Upper lobe of right lung (tissue), 1 donor: ENCODE measurements at regions not wholly inside any gene's neighbourhood (a gene's known extent, or its start where the extent isn't known, plus 50 kb on each side); places are given as distances from the start of the nearest gene placed in this dataset.
"Not testable (repeated sequence)": the region's sequence is repeated elsewhere in the genome, so short reads cannot be mapped to it uniquely, and the experiment has no call there.

Experiments
- ATAC-seq: fragments of 200-7000 bp; cut with Tn5 transposase; one replicate; pipeline ENCODE4 v1.9.1; 2020; ENCODE audit warnings: mild to moderate bottlenecking, moderate library complexity
- DNase-seq: peaks from one replicate; pipeline ENCODE4 v3.0.0-alpha.2; 2020
- H3K27ac ChIP-seq: fragments of 200-600 bp; one replicate; pipeline ENCODE4 v1.8.0; 2022
- H3K27me3 ChIP-seq: fragments of 200-600 bp; one replicate; pipeline ENCODE4 v1.8.0; 2022; ENCODE audit warnings: mild to moderate bottlenecking
- H3K36me3 ChIP-seq: fragments of 200-600 bp; one replicate; pipeline ENCODE4 v1.8.0; 2022
- H3K4me1 ChIP-seq: fragments of 200-600 bp; one replicate; pipeline ENCODE4 v1.8.0; 2022
- H3K4me3 ChIP-seq: fragments of 200-600 bp; one replicate; pipeline ENCODE4 v1.8.0; 2022; ENCODE audit warnings: mild to moderate bottlenecking
- H3K9me3 ChIP-seq: fragments of 200-600 bp; one replicate; pipeline ENCODE4 v1.8.0; 2022
- intact Hi-C: fragments of 100-400 bp; cut with DNase I; formaldehyde crosslinking; loops from one replicate; pipeline ENCODE4 v1.11.0; 2022
- TF ChIP-seq, protein P1 (sequence below): fragments of 200-600 bp; IDR thresholded peaks from one replicate; pipeline ENCODE4 v1.8.0; 2022; ENCODE audit warnings: antibody characterized with exemption
- donor health status: DM: no; HTN: yes; CAD: no; lungs with severe emphysema.

DNA sequence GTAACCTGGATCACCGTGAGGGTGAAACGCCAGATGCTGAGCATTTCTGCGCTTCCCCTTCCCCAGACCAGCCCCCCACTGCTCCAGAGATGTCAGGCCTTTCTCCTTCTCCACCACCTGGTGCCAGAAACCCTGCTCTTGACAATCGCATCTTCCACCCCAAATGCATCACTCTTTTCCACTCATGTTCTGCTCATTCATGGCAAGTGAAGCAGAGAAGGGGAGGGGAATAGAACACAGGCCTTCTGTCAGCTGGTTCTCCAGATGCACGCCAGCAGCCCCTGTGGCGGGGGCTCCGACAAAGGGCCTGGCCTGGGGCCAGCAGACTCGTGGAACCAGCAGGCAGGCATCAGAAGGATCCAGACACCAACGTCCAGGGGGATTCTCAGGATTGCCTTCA lies 68.5 kb upstream of the SVIL start:
- TF ChIP-seq, protein P1, sequence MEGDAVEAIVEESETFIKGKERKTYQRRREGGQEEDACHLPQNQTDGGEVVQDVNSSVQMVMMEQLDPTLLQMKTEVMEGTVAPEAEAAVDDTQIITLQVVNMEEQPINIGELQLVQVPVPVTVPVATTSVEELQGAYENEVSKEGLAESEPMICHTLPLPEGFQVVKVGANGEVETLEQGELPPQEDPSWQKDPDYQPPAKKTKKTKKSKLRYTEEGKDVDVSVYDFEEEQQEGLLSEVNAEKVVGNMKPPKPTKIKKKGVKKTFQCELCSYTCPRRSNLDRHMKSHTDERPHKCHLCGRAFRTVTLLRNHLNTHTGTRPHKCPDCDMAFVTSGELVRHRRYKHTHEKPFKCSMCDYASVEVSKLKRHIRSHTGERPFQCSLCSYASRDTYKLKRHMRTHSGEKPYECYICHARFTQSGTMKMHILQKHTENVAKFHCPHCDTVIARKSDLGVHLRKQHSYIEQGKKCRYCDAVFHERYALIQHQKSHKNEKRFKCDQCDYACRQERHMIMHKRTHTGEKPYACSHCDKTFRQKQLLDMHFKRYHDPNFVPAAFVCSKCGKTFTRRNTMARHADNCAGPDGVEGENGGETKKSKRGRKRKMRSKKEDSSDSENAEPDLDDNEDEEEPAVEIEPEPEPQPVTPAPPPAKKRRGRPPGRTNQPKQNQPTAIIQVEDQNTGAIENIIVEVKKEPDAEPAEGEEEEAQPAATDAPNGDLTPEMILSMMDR: no peak
- no peak overlapping the region for H3K27ac ChIP-seq
- DNase-seq: no peak

DNA sequence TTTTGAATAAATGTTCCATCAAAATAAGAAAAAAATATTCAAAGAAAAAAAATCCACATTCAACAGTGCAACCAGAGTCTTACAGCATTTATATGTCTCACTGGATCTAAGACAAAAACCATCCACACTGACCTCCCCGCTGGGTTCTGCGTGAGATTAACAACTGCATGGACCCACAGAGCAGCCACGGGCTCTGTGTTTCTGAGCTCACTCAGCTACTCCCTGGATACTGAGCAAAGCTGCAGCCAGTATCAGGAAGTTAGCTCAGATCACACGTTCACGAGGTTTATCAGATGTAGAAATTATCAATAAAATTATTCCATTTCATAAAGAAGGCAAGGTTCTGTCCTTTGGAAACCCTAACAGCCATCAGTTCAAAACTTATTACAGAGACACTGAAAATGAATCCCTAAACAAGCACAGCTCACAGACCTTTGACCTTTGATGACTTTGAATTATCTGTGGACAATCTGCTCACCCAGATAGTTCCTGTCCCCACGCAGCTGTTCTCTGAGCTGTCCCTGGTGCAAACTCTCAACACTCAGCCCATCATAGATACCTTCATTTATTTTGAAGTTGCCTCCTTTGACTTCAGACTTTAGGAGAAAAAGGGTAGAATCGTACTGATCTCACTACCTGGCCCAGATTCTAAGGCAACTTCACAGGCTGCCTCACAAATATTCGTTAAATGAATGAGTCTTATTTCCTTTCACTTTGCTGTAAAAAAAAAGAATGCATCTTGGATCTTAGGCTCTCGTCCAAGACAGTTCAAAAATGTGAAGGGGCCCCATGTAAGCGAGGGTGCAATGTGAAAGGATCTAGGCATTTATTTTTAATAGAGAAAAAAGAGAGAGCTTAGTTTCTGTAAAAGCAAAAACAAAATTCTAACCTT lies 67.7 kb upstream of the SVIL start:
- ATAC-seq (peak; percentile 64), DNase-seq (no peak)
- no peak overlapping the region for H3K4me3 ChIP-seq
- H3K27ac ChIP-seq: no peak overlapping the region
- no peaks in the 10 kb centered on the region for H3K9me3 ChIP-seq
- TF ChIP-seq, protein P1: no peak
- H3K36me3 ChIP-seq: no peaks in the 10 kb centered on the region
- intact Hi-C loops: no loop called here
- peaks cover 10% of the 10 kb centered on the region for H3K4me1 ChIP-seq
- H3K27me3 ChIP-seq: no peaks in the 10 kb centered on the region

More for the DNA sequence above, 68.5 kb upstream of the SVIL start:
- no peak for ATAC-seq
- no peaks in the 10 kb centered on the region for H3K36me3 ChIP-seq
- H3K4me3 ChIP-seq: no peak overlapping the region
- no peaks in the 10 kb centered on the region for H3K27me3 ChIP-seq
- intact Hi-C loops: no loop called here
- H3K9me3 ChIP-seq: no peaks in the 10 kb centered on the region
- peaks cover 10% of the 10 kb centered on the region for H3K4me1 ChIP-seq

DNA sequence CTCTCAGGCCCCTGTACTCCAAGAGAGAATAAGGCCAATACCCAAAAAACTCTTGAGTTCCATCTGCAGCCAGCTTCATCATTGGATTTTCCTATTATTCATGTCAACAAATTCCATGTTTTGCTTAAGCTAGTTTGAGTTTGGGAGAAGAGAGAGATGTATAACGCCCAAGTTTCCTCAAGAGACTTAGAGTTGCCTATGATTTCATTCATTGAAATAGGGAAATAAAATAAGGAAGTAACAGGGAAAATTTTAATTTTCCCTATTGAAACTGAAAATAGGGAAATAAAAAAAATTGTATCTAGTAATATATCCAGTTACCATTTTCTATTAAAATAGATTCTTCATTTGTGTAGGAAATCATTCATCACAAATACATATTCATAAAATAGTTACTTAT lies 66.5 kb upstream of the SVIL start:
- Histone ChIP-seq H3K27ac (no peak overlapping the region), H3K4me1 (peaks cover 10% of the 10 kb centered on the region), H3K9me3 (no peaks in the 10 kb centered on the region), H3K27me3 (no peaks in the 10 kb centered on the region), H3K4me3 (no peak overlapping the region), H3K36me3 (no peaks in the 10 kb centered on the region)
- DNase-seq (no peak), ATAC-seq (no peak)
- TF ChIP-seq, protein P1: no peak
- intact Hi-C loops: no loop called here

DNA sequence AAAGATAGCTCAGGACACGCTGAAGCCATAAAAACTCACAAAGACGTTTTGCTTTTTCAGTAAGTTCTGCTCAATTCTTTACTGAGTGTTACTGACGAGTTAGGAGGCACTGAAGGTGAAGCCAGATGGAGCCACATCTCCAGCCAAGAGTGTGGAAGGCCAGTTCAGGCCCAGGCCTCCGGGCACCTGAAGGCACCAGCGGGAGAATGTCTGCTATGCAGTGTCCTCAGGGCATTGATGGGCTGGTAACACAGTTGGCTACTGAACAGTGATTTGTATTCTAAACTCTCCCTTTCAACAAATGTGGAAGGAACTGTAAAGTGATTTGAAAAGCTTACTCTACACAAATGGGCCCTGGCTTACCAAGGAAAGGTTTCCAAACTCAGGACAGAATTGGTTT lies 64.8 kb upstream of the SVIL start:
- H3K9me3 ChIP-seq: no peaks in the 10 kb centered on the region

DNA sequence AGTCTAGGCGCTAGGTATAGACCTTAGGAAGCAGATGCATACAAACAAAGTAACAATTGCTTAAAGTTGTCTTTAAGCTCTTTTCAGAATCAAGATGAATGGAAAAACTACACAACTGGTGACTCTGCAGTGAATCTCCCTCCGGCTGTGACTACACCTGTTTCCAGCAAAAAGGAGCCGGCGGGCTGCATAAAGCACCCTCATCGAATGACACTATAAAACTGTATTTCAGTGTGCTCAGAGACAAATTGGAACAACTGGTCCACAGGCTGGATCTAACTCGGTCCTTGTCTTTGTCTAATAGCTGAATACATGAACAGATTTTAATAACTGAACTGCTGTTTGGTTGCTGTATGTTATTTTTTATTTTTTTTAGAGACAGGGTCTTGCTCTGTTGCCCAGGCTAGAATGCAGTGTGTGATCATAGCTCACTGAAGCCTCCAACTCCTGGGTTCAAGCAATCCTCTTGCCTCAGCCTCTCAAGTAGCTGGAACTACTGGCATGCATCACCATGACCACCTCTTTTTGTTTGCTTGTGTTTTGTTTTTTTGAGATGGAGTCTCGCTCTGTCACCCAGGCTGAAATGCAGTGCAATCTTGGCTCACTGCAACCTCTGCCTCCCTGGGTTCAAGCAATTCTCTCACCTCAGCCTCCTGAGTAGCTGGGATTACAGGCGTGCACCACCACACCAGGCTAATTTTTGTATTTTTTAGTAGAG lies 64.2 kb upstream of the SVIL start:
- H3K27me3 ChIP-seq: no peaks in the 10 kb centered on the region
- H3K9me3 ChIP-seq: no peaks in the 10 kb centered on the region
- DNase-seq (no peak), ATAC-seq (no peak)
- H3K4me1 ChIP-seq: peaks cover 10% of the 10 kb centered on the region
- intact Hi-C loops: no loop called here
- H3K4me3 ChIP-seq: no peak overlapping the region
- no peaks in the 10 kb centered on the region for H3K36me3 ChIP-seq
- TF ChIP-seq, protein P1: no peak
- no peak overlapping the region for H3K27ac ChIP-seq

More for the DNA sequence above, 64.8 kb upstream of the SVIL start:
- Histone ChIP-seq H3K4me3 (no peak overlapping the region), H3K27me3 (no peaks in the 10 kb centered on the region), H3K27ac (no peak overlapping the region), H3K4me1 (peaks cover 10% of the 10 kb centered on the region), H3K36me3 (no peaks in the 10 kb centered on the region)
- intact Hi-C loops: no loop called here
- ATAC-seq: no peak
- TF ChIP-seq, protein P1: no peak
- no peak for DNase-seq

DNA sequence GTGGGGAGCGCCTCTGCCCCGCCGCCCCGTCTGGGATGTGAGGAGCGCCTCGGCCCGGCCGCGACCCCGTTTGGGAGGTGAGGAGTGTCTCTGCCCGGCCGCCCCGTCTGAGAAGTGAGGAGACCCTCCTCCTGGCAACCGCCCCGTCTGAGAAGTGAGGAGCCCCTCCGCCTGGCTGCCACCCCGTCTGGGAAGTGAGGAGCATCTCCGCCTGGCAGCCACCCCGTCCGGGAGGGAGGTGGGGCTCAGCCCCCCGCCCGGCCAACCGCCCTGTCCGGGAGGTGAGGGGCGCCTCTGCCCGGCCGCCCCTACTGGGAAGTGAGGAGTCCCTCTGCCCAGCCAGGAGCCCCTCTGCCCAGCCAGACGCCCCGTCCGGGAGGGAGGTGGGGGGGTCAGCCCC lies 61.8 kb upstream of the SVIL start:
- peaks cover 13% of the 10 kb centered on the region for H3K4me1 ChIP-seq
- H3K27ac ChIP-seq, H3K4me3 ChIP-seq, intact Hi-C loops, DNase-seq, H3K36me3 ChIP-seq, H3K27me3 ChIP-seq, ATAC-seq, H3K9me3 ChIP-seq: not testable (repeated sequence)
